ENCODE measurements at regions not wholly inside any gene's neighbourhood (a gene's known extent, or its start where the extent isn't known, plus 50 kb on each side); places are given as distances from the start of the nearest gene placed in this dataset.

DNA sequence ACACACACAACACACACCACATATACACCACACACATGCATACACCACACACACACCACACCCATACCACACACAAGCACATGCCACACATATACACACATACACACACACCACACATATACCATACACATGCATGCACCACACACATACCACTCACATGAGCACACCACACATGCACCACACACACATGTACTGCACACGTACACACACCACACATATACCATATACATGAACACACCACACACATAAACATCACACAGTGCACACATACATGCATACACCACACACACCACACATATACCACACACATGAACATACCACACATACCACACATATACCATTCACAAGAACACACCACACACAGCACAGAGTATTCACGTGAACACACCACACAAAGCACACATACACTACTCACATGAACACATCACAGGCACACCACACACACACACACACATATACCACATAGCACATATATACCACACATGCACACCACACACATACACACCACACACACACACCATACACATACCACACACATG, 219.9 kb upstream of the RAB6C start:
- H2AFZ ChIP-seq (ENCODE audit: low read length), result 0 out of 2 replicates have a peak overlapping the region, but pooled peaks have one; percentile 87
- H3K4me3 ChIP-seq (ENCODE audit: low read length), result no peak overlapping the region
- H3K79me2 ChIP-seq (ENCODE audit: low read length), result no peaks in the 10 kb centered on the region
- no peaks in the 10 kb centered on the region for H3K27me3 ChIP-seq (replicated peaks; ENCODE audit: insufficient read depth, low read length)
- no peaks in the 10 kb centered on the region for H4K20me1 ChIP-seq (ENCODE audit: insufficient read depth, low read length)
- TF ChIP-seq EZH2phosphoT487 (IDR thresholded peaks at IDR 0.05; ENCODE audit: low read length) (no peak), EZH2 (optimal IDR thresholded peaks at IDR 0.05; ENCODE audit: low read depth, low read length) (no peak)
- TF ChIP-seq, protein P1, sequence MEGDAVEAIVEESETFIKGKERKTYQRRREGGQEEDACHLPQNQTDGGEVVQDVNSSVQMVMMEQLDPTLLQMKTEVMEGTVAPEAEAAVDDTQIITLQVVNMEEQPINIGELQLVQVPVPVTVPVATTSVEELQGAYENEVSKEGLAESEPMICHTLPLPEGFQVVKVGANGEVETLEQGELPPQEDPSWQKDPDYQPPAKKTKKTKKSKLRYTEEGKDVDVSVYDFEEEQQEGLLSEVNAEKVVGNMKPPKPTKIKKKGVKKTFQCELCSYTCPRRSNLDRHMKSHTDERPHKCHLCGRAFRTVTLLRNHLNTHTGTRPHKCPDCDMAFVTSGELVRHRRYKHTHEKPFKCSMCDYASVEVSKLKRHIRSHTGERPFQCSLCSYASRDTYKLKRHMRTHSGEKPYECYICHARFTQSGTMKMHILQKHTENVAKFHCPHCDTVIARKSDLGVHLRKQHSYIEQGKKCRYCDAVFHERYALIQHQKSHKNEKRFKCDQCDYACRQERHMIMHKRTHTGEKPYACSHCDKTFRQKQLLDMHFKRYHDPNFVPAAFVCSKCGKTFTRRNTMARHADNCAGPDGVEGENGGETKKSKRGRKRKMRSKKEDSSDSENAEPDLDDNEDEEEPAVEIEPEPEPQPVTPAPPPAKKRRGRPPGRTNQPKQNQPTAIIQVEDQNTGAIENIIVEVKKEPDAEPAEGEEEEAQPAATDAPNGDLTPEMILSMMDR (IDR thresholded peaks at IDR 0.05; ENCODE audit: low read length), result no peak
- DNase-seq, result no peak
- H3K36me3 ChIP-seq (replicated peaks; ENCODE audit: insufficient read depth, low read length), result no peaks in the 10 kb centered on the region
- peak overlapping the region; percentile 71; the same call in 1 of the 2 replicates for H3K4me2 ChIP-seq (ENCODE audit: low read depth, low read length)
- H3F3A ChIP-seq (ENCODE audit: insufficient read depth, low read length), result no peaks in the 10 kb centered on the region
- H3K4me1 ChIP-seq (ENCODE audit: low read length), result 0 out of 2 replicates have a peak, but pooled peaks cover 4% of the 10 kb centered on the region
- H3K9me3 ChIP-seq (replicated peaks; ENCODE audit: insufficient read depth, low read length), result no peaks in the 10 kb centered on the region
- H3K9ac ChIP-seq (ENCODE audit: low read length), result no peak overlapping the region
- H3K9me2 ChIP-seq (replicated peaks; ENCODE audit: insufficient read depth, low read length), result no peaks in the 10 kb centered on the region
- H3K27ac ChIP-seq (ENCODE audit: low read length), result no peak overlapping the region

DNA sequence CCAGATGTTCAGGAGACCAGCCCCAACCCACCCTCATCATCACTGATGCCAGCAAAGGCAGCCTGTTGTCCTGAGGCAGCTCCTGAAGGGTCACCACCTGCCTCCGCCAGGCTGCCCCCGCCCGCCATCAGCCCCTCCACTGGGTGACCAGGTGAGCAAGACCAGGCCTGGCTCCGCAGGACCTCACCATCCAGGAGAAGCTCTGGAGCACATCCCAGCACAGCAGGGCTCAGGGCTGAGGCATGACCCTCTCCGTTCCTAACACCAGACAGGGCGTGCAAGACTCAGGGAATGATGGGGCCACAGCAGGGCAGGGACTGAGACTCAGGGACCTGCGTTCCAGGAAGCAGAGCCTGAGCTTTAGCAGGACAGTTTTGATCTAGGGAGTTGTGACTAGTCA, 218.8 kb upstream of the RAB6C start:
- H3K4me1 ChIP-seq (ENCODE audit: low read length), result 0 out of 2 replicates have a peak, but pooled peaks cover 4% of the 10 kb centered on the region
- DNase-seq, result no peak
- no peak overlapping the region for H2AFZ ChIP-seq (ENCODE audit: low read length)
- H3K9me2 ChIP-seq (replicated peaks; ENCODE audit: insufficient read depth, low read length), result no peaks in the 10 kb centered on the region
- TF ChIP-seq, protein P1 (IDR thresholded peaks at IDR 0.05; ENCODE audit: low read length), result no peak
- TF ChIP-seq EZH2phosphoT487 (IDR thresholded peaks at IDR 0.05; ENCODE audit: low read length), result no peak
- no peak for TF ChIP-seq EZH2 (optimal IDR thresholded peaks at IDR 0.05; ENCODE audit: low read depth, low read length)
- no peak overlapping the region for H3K4me3 ChIP-seq (ENCODE audit: low read length)
- H4K20me1 ChIP-seq (ENCODE audit: insufficient read depth, low read length), result no peaks in the 10 kb centered on the region
- H3K27me3 ChIP-seq (replicated peaks; ENCODE audit: insufficient read depth, low read length), result no peaks in the 10 kb centered on the region
- no peaks in the 10 kb centered on the region for H3F3A ChIP-seq (ENCODE audit: insufficient read depth, low read length)
- H3K36me3 ChIP-seq (replicated peaks; ENCODE audit: insufficient read depth, low read length), result no peaks in the 10 kb centered on the region
- H3K4me2 ChIP-seq (ENCODE audit: low read depth, low read length), result no peak overlapping the region
- no peaks in the 10 kb centered on the region for H3K79me2 ChIP-seq (ENCODE audit: low read length)
- no peak overlapping the region for H3K27ac ChIP-seq (ENCODE audit: low read length)
- H3K9me3 ChIP-seq (replicated peaks; ENCODE audit: insufficient read depth, low read length), result no peaks in the 10 kb centered on the region
- no peak overlapping the region for H3K9ac ChIP-seq (ENCODE audit: low read length)

DNA sequence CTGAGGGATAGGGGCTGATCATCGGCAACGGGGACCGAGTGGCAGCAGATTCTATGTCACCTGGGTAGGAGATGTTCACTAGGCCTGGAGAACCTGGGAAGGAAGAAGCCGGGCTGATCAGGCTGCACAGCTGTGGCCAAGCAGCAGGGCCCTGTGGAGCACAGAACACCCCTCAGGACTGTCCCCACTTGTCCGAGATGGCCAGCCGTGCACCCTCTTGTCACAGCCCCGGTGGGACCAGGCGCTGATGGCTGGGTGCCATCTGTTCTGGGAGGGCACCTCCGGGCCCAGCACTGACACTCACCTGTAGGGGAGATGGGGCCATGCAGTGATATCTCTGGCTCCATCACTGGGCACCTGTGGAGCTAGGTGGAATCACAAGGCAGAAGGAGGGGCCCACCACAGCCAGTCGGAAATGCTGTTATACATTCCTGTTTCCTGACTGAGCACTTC, 217.9 kb upstream of the RAB6C start:
- H3K9me2 ChIP-seq (replicated peaks; ENCODE audit: insufficient read depth, low read length), result no peaks in the 10 kb centered on the region
- no peak overlapping the region for H3K4me3 ChIP-seq (ENCODE audit: low read length)
- no peaks in the 10 kb centered on the region for H4K20me1 ChIP-seq (ENCODE audit: insufficient read depth, low read length)
- H3K9ac ChIP-seq (ENCODE audit: low read length), result no peak overlapping the region
- H3K27me3 ChIP-seq (replicated peaks; ENCODE audit: insufficient read depth, low read length), result no peaks in the 10 kb centered on the region
- no peaks in the 10 kb centered on the region for H3K79me2 ChIP-seq (ENCODE audit: low read length)
- H2AFZ ChIP-seq (ENCODE audit: low read length), result no peak overlapping the region
- no peak overlapping the region for H3K4me2 ChIP-seq (ENCODE audit: low read depth, low read length)
- TF ChIP-seq EZH2phosphoT487 (IDR thresholded peaks at IDR 0.05; ENCODE audit: low read length), result no peak
- H3F3A ChIP-seq (ENCODE audit: insufficient read depth, low read length), result no peaks in the 10 kb centered on the region
- no peaks in the 10 kb centered on the region for H3K36me3 ChIP-seq (replicated peaks; ENCODE audit: insufficient read depth, low read length)
- 0 out of 2 replicates have a peak, but pooled peaks cover 4% of the 10 kb centered on the region for H3K4me1 ChIP-seq (ENCODE audit: low read length)
- H3K9me3 ChIP-seq (replicated peaks; ENCODE audit: insufficient read depth, low read length), result no peaks in the 10 kb centered on the region
- no peak for DNase-seq
- no peak overlapping the region for H3K27ac ChIP-seq (ENCODE audit: low read length)
